HG02938 (cell line): ENCODE measurements at regions not wholly inside any gene's neighbourhood (a gene's known extent, or its start where the extent isn't known, plus 50 kb on each side); places are given as distances from the start of the nearest gene placed in this dataset.
"Not testable (repeated sequence)": the region's sequence is repeated elsewhere in the genome, so short reads cannot be mapped to it uniquely, and the experiment has no call there.

Experiments
- ATAC-seq: cut with Tn5 transposase; IDR thresholded peaks from one replicate; pipeline ENCODE4 v1.9.1; 2021; ENCODE audit warnings: mild to moderate bottlenecking, moderate library complexity; ENCODE audit not compliant: unreplicated experiment

DNA sequence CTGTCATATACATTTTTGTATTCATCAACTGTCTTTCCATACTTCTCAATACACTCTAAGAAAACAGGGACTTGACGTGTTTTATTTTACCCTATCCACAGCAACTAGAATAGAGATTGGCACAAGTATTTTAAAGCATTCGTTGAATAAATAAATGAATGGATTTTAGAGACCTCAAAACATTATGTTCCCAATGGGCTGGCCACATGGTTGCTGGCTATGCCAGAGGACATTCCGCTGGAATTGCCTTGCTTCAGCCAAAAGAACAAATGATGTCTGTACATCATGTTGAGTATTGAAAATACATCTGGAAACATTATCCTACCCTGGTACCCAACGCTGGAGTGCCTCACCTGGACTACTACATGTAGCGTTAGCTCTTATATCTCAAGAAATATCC, 132.8 kb upstream of the RAP1B start:
- ATAC-seq: no peak

DNA sequence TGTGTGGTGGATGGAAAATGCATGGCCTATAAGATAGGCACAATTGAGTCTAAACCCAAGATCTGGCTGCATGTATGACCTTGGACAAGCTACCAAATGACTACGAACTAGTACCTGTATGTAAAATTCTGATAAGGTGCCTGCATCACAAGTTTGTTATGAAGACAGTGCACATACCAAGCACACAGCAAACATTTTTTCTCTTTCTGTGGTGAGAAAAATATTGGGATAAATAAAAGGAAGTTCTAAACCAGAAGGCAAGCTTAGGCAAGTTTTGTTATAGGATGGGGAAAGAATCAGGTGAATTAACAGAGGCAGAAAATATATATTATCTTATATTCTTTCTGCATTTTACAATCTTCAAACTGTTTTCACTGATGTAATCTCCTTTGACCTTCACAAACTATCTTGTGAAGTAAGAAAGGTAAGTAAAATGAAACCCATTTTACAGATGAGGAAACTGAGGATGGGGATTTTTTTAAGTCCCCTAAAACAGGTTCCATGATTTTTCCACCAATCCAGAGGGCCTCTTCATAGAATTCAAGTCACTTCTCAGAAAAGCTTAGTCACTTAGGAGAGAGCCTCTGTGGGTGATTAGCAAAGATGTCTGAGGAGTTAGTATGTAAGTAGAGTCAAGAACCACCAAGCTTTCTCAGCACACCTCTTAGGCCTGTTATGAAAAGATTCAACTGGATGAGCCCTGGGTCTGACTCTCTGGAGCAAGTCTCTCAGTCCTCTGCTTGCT, 132.0 kb upstream of the RAP1B start:
- ATAC-seq: no peak

DNA sequence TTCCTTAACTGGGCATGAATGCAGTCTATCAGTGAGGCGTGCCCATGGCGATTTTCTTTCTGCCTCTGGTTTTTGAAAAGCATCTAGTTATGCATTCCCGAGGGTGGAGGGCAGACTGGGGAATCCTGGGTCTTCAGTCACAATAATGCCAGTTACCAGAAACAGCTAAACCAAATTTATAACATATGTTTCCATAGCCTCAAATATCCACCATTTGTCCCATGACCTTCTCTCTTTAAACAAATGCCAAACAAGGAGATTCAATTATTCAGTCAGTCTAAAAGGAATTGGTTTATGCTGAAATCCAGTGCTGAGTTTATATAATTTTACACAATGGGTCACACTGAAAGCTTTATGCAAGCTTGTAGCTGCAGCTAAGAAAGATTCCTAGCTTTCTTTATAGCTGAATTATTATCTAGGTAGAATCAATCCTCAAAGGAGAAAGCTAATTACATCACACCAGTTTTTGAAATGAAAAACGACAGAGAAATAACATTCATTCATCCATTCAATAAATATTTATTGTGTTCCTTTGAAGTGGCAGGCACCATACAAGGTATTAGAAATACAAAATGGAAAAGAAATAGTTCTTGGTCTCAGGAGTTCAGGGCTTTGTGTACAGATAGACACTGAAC, 131.3 kb upstream of the RAP1B start:
- ATAC-seq: no peak

DNA sequence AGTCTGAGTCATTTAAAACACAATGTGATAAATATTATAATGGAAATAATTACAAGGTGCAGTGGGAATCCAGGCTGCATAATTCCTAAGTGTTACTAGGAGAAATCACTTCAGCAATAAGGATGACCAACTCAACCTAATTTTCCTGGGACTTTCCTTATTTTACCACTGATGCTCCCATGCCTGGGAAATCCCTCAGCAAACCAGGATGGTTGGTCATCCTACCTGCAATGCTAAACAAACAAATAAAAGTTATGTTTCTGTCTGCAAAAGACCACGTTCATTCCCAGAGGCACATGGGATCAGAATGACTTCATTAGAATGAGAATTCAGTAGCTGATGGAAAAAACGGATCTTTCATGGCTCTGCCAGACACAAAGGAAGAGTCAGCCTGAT, 130.8 kb upstream of the RAP1B start:
- ATAC-seq: no peak

DNA sequence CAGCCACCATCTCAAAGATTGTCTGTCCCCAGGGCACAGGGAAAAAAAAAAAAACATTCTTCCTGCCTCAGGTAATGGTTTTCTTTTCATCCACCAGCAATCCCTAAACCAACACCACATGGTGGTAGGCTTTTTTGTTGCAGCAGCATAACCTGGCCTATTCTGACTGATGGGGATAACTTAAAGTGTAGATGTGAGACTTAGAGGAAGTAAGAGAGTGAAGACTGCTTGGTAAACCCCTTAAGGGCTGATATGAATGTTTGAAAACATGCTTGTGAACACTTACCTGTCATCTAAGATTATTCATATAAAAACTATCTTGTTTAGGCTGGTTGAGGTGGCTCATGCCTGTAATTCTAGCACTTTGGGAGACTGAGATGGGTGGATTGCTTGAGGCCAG, 130.2 kb upstream of the RAP1B start:
- ATAC-seq: no peak

DNA sequence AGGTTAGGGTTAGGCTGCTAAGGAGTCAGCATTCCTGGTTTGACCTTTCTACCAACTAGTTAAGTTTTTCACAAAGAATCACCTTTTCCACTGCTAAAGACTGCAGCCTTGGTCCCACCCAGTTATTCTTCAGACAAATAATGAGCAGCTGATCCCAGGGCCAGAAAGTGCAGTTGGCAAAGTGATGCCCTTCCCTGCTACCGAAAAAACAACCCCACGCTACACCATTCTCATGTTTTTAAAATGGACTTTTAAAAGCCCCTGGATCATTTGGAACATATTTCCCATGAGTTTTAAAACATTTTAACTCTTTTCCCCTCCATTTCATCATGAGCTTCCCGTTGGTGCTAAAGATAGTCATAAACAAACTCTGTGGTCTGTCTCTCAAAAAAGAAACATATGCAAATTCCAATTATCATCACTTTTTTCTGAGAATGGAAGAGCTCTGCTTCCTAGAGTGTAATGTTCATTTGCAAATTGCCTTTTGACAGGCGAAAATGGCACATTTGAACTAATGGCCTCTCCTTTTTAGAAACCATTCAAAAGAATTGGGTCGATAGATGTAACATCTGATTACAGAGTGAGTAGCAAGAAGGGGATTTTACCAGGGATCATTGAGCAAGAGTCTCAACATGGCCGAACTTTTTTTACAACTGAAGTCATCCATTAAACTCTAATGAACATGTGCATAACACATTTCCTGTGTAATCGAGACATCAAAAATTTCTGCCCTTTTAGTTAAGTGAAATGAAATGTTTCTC, 129.3 kb upstream of the RAP1B start:
- no peak for ATAC-seq

DNA sequence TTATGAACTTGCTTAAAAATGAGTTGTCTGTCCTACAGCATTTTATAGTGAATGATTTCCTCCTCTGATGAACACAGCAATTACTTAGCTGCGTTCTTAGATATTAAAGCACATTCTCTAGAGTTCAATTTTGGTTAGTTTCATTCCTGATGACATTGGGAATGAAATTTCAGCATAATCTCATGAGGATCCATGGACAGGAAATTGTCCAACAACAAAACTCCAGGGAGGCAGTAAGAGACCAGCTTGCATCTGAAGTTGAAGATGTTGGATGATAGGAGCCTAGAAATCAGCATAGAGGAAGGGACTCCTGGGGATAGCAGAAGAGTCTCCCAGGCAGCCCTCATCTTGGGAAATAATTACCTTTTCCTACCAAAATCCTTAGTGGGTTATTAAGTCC, 128.7 kb upstream of the RAP1B start:
- ATAC-seq: no peak

DNA sequence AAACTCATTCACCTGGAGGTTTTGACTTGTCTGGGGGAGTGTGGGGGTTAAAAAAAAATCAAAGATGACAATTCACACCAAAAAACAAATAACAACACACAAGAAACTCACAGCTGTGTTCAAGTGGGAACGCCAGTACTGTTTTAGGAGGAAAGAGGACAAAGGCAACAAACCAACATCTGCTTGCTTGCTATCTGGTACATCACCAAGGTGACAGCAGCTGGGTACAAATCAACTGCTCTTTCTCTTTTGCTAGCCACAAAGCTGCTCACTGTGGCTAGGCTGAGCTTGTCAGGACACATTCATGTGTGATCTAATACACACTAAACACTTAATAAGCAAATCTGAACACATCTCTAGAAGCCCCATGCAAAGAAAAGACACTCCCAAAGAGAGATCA, 128.0 kb upstream of the RAP1B start:
- ATAC-seq: peak; percentile 79

DNA sequence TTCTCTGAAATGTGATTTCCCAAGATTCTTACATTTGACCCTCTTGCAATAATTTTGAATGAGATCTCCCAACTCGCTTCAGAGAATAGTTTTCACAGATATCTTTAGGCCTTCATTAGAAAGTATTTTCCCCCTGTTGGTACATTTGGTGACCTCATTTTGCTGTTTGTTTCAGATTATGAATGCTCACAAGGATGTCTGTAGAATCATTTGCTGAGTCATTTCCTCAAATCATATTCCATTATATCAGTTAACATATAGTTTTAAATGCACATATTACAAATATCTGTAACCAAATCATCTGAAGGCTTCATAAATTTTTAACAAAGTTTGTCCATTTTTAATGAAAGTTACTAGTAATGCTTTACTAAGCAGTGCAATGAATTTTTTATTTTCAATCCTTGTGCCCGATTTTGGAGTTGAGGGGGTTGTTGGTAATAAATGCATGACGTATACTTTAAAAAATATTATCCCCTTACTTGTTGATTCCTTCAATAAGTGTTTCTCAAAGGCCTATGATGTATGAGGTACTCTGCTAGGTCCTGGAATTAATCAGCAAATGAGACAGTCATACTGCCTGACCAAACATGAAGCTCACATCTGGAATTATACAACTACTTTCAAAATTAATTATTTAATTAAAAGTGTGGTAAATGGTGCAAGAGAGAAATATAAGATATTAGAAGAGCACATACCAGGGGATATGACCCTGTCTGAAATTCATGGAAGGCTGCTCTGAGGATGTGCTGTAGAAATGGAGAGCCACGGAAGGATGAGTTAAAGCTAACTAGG, 126.9 kb upstream of the RAP1B start:
- ATAC-seq: no peak

DNA sequence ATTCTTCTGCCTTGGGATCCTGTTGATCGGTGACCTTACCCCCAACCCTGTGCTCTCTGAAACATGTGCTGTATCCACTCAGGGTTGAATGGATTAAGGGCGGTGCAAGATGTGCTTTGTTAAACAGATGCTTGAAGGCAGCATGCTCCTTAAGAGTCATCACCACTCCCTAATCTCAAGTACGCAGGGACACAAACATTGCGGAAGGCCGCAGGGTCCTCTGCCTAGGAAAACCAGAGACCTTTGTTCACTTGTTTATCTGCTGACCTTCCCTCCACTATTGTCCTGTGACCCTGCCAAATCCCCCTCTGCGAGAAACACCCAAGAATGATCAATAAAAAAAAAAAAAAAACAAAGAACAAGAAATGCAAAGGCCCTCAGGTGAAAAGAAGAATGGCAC, 126.1 kb upstream of the RAP1B start:
- ATAC-seq: not testable (repeated sequence)

DNA sequence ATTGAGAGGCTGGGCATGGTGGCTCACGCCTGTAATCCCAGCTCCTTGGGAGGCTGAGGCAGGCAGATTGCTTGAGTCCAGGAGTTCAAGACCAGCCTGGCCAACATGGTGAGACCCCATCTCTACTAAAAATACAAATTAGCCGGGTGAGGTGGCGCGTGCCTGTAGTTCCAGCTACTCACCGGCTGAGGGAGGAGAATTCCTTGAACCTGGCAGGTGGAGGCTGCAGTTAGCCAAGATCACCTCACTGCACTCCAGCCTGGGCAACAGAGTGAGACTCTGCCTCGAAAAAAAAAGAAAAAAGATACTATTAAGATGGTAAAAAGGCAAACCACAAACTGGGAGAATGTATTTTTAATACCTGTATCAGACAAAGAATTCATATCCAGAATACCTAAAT, 124.2 kb upstream of the RAP1B start:
- not testable (repeated sequence) for ATAC-seq

DNA sequence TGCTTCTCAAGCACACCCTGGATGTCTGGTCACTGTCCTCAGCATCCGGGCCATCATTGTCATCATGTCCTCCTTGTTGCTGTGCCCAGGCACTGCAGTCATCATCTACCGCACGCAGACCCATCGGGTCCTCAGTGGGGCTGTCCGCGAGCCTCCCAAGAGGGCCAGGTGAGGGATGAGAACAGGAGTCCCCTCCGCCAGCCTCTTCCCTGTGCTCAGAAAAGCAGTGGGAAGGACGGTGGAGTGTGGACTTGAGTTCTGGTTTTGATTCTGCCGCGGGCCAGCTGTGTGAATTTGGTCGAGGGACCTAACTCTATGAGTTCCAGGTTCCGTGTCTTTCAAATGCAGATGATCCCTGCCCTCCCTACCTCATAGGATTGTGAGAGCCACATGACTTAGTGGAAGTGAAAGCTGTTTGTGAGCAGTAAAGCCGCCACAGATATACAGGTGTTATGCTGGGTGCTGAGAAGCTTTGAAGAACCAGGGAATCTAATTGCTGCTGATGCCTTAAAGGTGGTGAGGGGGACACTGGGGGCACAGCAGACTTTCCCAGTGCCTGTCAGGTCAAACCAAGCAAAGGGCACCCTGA, 122.9 kb upstream of the RAP1B start:
- ATAC-seq: no peak

DNA sequence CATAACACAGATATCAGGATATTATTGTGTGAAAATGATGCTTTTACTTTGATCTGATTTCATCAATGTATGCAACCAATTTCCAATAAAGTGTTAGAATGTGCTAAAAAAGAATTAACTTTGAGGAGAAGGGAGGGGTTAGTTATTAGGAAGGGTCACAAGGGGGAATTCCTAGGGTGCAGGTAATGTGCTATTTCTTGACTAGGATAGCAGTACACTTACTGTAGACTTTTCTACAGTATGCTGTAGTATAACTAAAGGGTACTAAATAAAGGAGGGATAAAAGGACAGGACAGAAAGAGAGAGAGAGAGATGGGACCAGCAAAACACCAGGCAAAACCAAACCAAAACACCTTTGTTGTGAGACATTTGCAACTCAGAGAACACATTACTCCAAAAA, 121.4 kb upstream of the RAP1B start:
- ATAC-seq: no peak

DNA sequence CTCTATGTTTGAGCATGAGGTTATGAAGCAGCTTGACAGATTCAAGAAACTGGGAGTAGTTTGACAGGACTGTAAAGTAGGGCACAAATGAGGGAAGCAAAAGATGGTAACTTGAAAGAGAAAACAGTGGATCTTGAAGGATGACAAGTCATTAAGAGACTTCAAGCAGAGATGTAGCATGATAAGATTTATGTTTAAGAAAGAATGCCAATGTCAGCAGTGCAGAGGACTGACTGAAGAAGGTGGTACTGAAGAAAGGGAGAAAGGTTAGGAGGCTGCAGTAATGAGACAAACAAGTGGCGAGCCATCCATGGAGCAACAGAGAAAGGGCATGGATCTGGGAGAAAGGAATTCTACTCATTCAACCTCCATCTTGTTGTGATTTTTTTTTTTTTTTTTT, 120.2 kb upstream of the RAP1B start:
- no peak for ATAC-seq

DNA sequence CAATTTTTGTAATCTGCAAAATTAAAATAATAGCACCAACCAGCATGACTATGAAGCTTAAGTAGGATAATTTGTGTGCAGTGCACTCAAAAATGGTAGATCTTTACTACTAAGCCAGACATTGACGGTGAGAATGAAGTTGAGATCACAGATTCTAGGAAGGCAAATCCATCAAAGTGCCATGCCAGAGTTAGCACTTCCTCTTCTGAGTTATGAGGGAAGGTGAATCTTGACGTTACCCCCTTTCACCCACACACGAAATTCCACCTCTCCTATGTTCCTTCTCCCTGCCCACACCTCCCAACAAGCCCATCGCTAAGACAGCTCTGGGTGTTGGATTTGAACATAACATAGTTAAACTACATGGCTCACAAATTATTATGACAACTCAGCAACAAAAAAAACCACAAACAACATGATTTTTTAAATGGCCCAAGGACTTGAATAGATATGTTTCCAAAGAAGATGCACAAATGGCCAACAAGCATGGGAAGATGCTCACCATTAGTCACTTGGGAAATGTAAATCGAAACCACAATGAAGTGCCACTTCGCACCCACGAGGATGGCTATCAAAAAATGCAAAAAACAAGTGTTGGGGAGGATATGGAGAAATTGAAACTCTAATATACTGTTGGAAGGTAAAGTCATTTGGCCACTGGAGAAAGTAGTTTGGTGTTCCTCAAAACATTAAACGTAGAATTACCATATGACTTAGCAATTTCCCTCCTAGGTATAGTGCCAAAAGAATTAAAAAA, 119.3 kb upstream of the RAP1B start:
- no peak for ATAC-seq

DNA sequence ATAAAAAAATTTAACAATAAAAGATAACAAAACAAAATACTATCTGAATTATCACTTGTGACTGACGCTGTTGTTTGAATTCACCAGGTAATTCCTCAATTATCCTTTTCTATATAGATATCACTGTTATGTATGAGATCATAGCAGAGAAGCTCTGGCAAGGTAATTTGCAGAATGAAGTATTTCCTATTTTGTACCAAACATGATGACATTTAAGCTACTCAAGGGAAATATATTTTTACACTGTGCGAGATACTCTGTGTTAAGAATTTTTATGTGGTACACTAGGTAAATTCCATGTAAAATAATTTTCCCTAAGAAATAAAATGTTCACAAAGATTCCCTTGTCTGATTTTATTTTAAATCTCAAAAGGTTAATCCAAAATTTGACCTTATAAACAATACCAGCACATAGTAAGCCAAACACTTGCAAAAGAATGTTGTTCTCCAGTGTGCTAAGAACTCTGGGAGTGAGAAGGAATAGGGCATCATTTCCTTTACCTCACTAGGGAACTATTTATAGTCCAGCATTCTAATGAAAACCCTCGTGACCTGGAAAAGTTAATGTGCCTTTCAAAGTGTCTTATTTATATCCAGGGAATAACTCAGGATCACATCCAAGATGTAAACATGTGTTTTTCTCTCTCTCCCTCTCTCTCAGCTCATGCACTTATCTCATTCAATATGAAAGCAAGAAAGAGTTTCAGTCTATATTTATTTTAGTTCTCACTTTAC, 115.2 kb upstream of the RAP1B start:
- no peak for ATAC-seq

DNA sequence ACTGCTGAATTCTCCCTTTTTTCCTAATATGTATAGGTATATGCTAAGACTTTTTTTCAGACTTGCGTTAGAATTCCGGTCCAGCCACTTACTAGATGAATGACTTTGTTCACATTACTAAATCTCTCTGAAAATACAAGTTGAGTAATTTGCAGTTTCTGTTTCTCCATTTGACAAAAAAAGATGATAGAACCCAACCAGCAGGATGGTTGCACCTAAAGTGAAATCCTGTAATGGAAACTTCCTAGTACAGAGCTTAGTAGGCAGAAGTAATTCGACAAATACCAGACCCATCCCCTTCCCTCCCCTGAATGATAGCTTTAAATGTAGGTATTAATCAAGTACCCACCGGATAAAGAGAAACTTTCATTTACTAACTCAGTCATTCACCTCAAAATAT, 113.6 kb upstream of the RAP1B start:
- ATAC-seq: no peak

DNA sequence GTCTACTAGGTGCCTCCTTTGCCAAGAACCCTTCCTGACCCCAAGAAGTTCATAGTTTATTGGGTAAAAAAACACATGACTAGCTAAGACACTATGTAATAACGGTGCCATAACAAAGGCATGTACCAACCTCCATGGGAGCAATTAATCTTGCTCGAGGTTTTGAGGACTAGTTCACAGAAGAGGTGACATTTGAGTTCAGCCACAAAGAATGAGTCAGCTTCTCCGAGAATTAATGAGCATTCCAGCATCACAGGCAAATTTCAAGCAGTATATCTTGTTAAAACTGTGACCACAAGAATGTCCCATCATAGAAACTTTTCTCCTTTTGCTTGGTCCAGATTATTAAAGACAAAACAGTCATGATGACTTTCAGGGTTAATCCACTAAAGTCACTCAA, 113.0 kb upstream of the RAP1B start:
- ATAC-seq: no peak

DNA sequence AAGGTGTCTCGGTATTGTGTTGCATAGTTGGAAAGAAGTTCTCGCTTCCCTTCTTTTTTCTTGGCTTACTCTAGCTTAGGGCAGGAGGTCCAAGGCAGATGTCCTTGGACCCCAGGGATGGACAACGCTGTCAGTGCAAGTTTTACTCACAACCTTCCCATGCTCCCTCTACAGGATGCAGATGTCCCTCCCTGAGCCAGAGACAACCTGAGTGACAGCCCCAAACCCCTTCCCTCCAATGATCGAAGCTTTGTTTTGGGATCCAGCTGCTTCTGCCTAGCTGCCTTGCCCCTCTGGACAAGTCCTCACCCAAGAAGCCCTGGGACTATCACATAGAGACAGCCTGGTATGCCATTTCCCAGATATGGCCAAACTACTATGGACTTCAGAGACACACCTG, 112.0 kb upstream of the RAP1B start:
- no peak for ATAC-seq

DNA sequence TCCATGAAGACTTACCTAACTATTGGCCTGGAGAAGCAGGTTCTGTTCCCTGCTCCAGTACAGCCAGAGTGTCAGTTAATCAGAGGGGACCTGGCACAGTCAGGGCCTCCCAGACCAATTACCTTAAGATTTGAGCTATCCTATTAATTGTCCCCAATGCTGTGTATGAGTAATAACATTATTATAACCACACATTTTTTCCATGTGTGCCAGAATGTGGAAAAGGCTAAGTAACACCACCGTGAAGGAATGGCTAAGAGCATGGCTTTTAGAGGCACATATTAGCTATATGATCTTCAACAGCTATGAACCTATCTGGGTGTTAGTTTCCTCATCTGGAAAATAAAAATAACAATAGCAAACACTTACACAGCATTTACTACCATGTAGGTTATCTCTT, 111.1 kb upstream of the RAP1B start:
- no peak for ATAC-seq
